ENCODE measurements at regions not wholly inside any gene's neighbourhood (a gene's known extent, or its start where the extent isn't known, plus 50 kb on each side); places are given as distances from the start of the nearest gene placed in this dataset.

- intact Hi-C loops (cut with DNase I), result no loop called here
- no peak for DNase-seq
- ATAC-seq (ENCODE audit: poor library complexity), result no peak
These were observed 53.6 kb upstream of the EPCAM start for GRCh38 chr2:47315475-47315874.

GRCh38 chr2:47313728-47314127 is 55.4 kb upstream of the EPCAM start:
- intact Hi-C loops (cut with DNase I), result loop anchor here (5.0 kb wide), 1 partner anchor 41 kb away; no protein-coding TSS in a partner anchor
- ATAC-seq (ENCODE audit: poor library complexity), result no peak
- DNase-seq, result no peak

DNA sequence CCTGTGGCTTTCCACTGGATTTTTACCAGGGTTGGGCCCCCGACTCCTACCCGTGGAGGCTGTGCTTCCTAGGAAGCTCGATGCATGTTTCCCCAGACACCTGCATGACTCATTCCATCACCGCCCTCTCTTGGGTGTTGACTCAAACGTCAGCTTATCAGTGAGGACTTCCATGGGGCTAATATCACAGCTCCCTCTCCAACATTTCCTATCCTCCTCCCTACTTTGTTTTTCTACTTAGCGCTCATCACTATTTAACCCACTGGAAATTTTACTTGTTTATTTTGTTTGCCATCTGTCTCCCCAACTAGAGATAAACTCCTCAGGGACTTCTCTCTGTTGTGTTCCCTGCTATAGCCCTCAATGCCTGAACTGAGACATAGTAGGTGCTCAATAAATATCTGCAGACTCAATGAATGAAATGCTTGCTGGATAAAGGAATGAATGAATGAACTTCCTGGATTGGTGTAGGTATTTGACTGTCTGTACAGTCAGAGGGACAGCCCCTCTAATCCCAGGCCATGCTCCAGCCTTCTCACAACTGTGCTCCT is 55.9 kb upstream of the EPCAM start:
- intact Hi-C loops (cut with DNase I), result loop anchor here (5.0 kb wide), 1 partner anchor 41 kb away; no protein-coding TSS in a partner anchor
- DNase-seq (no peak), ATAC-seq (ENCODE audit: poor library complexity) (no peak)

- intact Hi-C loops (cut with DNase I), result loop anchor here (5.0 kb wide), 1 partner anchor 40 kb away; no protein-coding TSS in a partner anchor
- no peak for DNase-seq
- no peak for ATAC-seq (ENCODE audit: poor library complexity)
These were observed 56.6 kb upstream of the EPCAM start for GRCh38 chr2:47312491-47312850.

- no peak for DNase-seq
- intact Hi-C loops (cut with DNase I), result loop anchor here (5.0 kb wide), 1 partner anchor 40 kb away; no protein-coding TSS in a partner anchor
- no peak for ATAC-seq (ENCODE audit: poor library complexity)
These were observed 57.2 kb upstream of the EPCAM start for GRCh38 chr2:47311764-47312490.

GRCh38 chr2:47310801-47311560 is 58.1 kb upstream of the EPCAM start:
- ATAC-seq (ENCODE audit: poor library complexity) (peak; percentile 70), DNase-seq (peak; percentile 76)
- intact Hi-C loops (cut with DNase I), result loop anchor here (5.0 kb wide), 1 partner anchor 39 kb away; no protein-coding TSS in a partner anchor

- DNase-seq, result no peak
- ATAC-seq (ENCODE audit: poor library complexity), result peak; percentile 48
- intact Hi-C loops (cut with DNase I), result loop anchor here (5.0 kb wide), 1 partner anchor 38 kb away; no protein-coding TSS in a partner anchor
These were observed 58.9 kb upstream of the EPCAM start for GRCh38 chr2:47309952-47310800.

DNA sequence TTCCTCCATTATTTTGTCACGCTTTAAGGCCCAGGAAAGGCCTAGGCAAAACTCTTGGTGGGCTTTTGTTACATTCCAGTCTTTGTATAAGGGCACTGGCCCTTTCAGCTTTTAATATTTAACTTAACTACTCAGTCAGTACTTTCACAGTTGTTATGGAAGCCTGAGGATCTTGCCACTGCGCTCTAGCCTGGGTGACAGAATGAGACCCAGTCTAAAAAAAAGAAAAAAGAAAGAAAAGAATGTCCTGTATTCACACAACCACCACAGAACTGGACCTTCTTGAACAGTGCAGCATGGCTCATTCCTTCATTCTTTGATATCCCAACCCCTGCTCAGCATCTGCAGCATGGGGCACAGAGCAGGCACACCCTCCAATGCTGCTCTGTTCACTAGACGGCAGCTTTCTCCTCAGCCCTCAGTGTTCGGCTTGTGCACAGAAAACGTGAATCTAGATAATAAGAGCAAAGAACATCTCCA is 59.6 kb upstream of the EPCAM start:
- DNase-seq (no peak), ATAC-seq (ENCODE audit: poor library complexity) (peak; percentile 6)
- intact Hi-C loops (cut with DNase I), result no loop called here

- ATAC-seq (ENCODE audit: poor library complexity) (no peak), DNase-seq (no peak)
- intact Hi-C loops (cut with DNase I), result no loop called here
These were observed 62.0 kb upstream of the EPCAM start for GRCh38 chr2:47307066-47307465.

DNA sequence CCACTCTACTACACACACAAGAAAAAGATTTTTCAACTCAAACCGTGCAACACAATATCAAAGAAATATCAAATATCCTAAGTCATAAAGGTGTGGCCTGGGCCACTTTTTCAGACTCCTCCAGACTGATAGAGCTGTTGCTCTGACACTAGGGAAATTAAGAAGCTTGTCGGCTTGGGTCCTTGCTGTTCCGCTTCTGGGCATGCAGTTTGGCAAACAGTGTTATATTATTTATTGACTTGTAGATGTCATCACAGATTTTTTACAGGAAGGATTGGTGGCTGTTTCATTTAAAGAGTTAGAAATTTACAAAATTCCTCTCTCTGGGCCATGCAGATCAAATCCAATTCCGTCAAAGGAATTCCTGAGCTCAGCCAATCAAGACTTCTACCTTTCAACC is 64.5 kb upstream of the EPCAM start:
- intact Hi-C loops (cut with DNase I), result no loop called here
- ATAC-seq (ENCODE audit: poor library complexity) (no peak), DNase-seq (no peak)

DNA sequence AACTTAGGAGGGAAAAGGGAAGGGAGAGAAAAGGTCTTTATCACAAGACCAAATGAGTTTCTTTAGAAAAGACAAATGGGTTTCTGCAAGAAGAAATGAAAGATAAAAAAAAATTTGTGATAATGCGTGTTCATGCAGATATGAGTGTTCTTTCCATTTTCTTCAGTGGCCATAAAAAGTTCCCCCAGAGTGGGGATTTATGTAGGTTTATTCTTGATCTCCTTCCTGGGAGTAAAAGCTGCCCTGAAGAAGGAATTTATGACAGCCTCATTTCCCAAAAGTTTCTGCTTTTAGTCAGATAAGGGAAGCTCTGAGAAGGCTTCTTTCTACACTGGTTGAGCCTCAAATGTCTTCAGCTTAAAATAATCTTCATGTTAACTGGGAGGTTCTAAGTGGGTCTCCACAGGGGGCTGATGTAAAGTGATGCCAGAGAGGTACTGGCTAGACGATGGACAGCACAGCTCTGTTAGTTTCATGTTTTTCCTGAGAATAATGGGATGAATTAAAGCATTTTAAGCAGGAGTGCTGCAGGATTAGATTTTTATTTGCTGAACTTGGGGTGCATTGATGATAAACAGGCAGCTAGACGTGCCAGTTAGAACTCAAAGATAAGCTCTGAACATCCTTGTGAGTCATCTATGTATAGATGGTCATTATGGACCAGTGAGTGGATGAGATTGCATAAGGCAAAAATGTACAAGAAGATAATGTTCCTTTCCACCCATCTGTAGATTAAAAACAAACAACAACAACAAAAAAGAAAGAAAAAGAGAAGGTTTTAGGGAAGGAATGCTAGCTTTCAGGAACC is 65.6 kb upstream of the EPCAM start:
- intact Hi-C loops (cut with DNase I), result no loop called here
- DNase-seq (no peak), ATAC-seq (ENCODE audit: poor library complexity) (no peak)

GRCh38 chr2:47302308-47302707 is 66.8 kb upstream of the EPCAM start:
- intact Hi-C loops (cut with DNase I), result no loop called here
- ATAC-seq (ENCODE audit: poor library complexity) (no peak), DNase-seq (no peak)

DNA sequence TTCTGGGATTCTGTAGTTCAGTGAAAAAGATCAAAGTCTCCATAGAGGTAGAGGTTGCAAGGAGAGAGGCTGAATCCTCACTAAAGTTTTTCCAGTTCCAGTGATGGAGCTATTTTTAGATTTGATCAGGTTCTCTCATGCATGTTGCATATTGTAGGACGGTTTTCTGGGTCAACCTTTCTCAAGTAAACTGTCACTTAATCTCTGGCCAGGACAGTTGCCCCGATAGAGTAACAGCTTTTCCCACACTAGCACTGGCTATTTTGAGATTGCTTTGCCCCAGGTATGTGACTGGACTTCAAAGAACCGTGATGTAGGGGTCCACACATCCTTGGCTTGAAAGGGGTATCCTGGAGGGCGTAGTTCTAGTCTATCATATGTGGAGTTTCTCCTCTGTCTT is 67.4 kb upstream of the EPCAM start:
- ATAC-seq (ENCODE audit: poor library complexity), result no peak
- intact Hi-C loops (cut with DNase I), result no loop called here
- no peak for DNase-seq

DNA sequence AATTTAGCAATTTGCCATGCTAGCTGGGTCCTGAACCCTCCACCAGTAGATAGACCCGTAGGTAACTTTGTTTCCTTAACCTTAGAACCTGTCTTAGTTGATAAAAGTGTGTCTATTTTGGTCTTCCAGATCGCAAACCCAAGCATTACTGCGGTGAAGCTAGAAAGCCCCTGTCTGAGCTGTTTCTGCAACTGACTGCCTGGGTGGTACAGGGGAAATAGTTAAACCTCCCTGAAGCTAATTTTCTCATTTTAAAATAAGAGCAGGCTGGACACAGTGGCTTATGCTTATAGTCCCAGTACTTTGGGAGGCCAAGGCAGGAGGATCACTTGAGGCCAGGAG is 67.9 kb upstream of the EPCAM start:
- DNase-seq, result no peak
- intact Hi-C loops (cut with DNase I), result no loop called here
- no peak for ATAC-seq (ENCODE audit: poor library complexity)

- peak; percentile 68 for ATAC-seq (ENCODE audit: poor library complexity)
- intact Hi-C loops (cut with DNase I), result no loop called here
- no peak for DNase-seq
These were observed 68.4 kb upstream of the EPCAM start for GRCh38 chr2:47300609-47301276.

DNA sequence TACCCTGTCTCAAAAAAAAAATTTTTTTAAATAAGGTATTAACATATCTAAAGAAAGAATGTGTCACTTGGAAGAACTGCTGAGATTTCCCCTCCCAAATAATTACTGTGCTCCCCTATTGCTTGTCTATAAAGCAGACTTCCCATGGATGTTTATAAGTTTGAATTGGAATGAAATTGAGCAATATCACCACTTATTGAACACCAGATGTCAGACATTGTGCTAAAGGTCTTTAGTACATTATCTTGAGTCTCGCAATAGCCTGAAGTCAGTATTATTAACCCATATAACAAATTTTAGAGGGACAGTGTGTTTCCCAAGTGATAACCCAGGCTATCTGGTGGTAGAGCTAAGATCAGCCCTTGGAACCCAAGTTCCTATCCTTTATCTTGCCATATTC is 69.0 kb upstream of the EPCAM start:
- ATAC-seq (ENCODE audit: poor library complexity) (no peak), DNase-seq (no peak)
- intact Hi-C loops (cut with DNase I), result no loop called here

DNA sequence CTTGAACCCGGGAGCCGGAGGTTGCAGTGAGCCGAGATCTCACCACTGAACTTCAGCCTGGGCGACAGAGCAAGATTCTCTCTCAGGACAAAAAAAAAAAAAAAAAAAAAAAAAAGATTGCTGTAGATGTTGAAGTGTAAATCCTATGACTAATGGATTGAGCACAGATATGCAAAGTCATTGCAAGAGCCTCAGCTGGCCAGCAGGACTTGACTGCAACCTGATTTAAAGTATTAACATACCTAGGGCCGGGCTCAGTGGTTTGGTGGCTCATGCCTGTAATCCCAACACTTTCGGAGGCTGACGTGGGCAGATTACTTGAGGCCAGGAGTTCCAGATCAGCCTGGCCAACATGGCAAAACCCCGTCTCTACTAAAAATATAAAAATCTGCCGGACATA is 69.6 kb upstream of the EPCAM start:
- ATAC-seq (ENCODE audit: poor library complexity) (peak; percentile 45), DNase-seq (no peak)
- intact Hi-C loops (cut with DNase I), result no loop called here

GRCh38 chr2:47298771-47299170 is 70.3 kb upstream of the EPCAM start:
- DNase-seq (no peak), ATAC-seq (ENCODE audit: poor library complexity) (no peak)
- intact Hi-C loops (cut with DNase I), result no loop called here

Measured in Right ventricle myocardium superior (tissue), 1 donor.